Astrocyte of the cerebellum (primary cell): ENCODE measurements at regions not wholly inside any gene's neighbourhood (a gene's known extent, or its start where the extent isn't known, plus 50 kb on each side); places are given as distances from the start of the nearest gene placed in this dataset.
"Not testable (repeated sequence)": the region's sequence is repeated elsewhere in the genome, so short reads cannot be mapped to it uniquely, and the experiment has no call there.

Experiments used
- DNase-seq: peaks from one replicate; pipeline ENCODE4 v3.0.0-alpha.2; 2011; ENCODE audit warnings: low read depth
- H3K4me3 ChIP-seq: 2 replicates; pipeline ENCODE4 v1.5.1; 2011; ENCODE audit warnings: mild to moderate bottlenecking, low read depth, low read length, moderate library complexity
- CTCF ChIP-seq: IDR thresholded peaks from 2 replicates; pipeline ENCODE4 v1.5.1; 2012; ENCODE audit warnings: low read length, low read depth, moderate library complexity, mild to moderate bottlenecking; ENCODE audit errors: missing control alignments
- in situ Hi-C: cut with HindIII; loops from 2 replicates; pipeline ENCODE4 v1.10.0; 2017; ENCODE audit warnings: low sequenced_read_pairs

GRCh38 chr20:50447817-50448216 is 62.4 kb upstream of the PTPN1 start:
- in situ Hi-C loops = loop anchor here (5.0 kb wide), 2 partner anchors 36 to 69 kb away; no protein-coding TSS in a partner anchor
- TF ChIP-seq CTCF = no peak
- no peak for DNase-seq
- H3K4me3 ChIP-seq = no peak overlapping the region

GRCh38 chr20:50448625-50449403 is 61.4 kb upstream of the PTPN1 start:
- H3K4me3 ChIP-seq, DNase-seq: not testable (repeated sequence)
- in situ Hi-C loops = loop anchor here (5.0 kb wide), 2 partner anchors 37 to 68 kb away; no protein-coding TSS in a partner anchor

- in situ Hi-C loops = loop anchor here (5.0 kb wide), 2 partner anchors 38 to 67 kb away; no protein-coding TSS in a partner anchor
- no peak overlapping the region for H3K4me3 ChIP-seq
- no peak for TF ChIP-seq CTCF
- no peak for DNase-seq
Measured at GRCh38 chr20:50449738-50450492, 60.3 kb upstream of the PTPN1 start.

- in situ Hi-C loops = no loop called here
- DNase-seq = no peak
- TF ChIP-seq CTCF = no peak
- no peak overlapping the region for H3K4me3 ChIP-seq
Measured at GRCh38 chr20:50450493-50450826, 59.7 kb upstream of the PTPN1 start.

GRCh38 chr20:50450881-50451752 is 59.1 kb upstream of the PTPN1 start:
- no peak for TF ChIP-seq CTCF
- in situ Hi-C loops = no loop called here
- no peak for DNase-seq
- no peak overlapping the region for H3K4me3 ChIP-seq

GRCh38 chr20:50451792-50452425 is 58.3 kb upstream of the PTPN1 start:
- DNase-seq, H3K4me3 ChIP-seq, in situ Hi-C loops: not testable (repeated sequence)
